IPS-20b (cell line): ENCODE measurements at regions not wholly inside any gene's neighbourhood (a gene's known extent, or its start where the extent isn't known, plus 50 kb on each side); places are given as distances from the start of the nearest gene placed in this dataset.

Experiments used
- H3K27ac ChIP-seq: one replicate; pipeline ENCODE4 v1.5.1; 2013; ENCODE audit warnings: low read length
- H3K27me3 ChIP-seq: 2 replicates; pipeline ENCODE4 v1.6.1; 2013; ENCODE audit warnings: mild to moderate bottlenecking, low read length, inconsistent platforms; ENCODE audit not compliant: insufficient read depth
- H3K36me3 ChIP-seq: 2 replicates; pipeline ENCODE4 v1.6.1; 2013; ENCODE audit warnings: low read depth, mild to moderate bottlenecking, inconsistent platforms, low read length, moderate library complexity; ENCODE audit not compliant: insufficient read depth
- H3K4me1 ChIP-seq: 2 replicates; pipeline ENCODE4 v1.6.1; 2013; ENCODE audit warnings: mild to moderate bottlenecking, control low read depth, inconsistent platforms, low read length, moderate library complexity; ENCODE audit not compliant: insufficient read depth
- H3K4me3 ChIP-seq: 2 replicates; pipeline ENCODE4 v1.5.1; 2013; ENCODE audit warnings: mild to moderate bottlenecking, low read length, inconsistent platforms
- H3K9ac ChIP-seq: 2 replicates; pipeline ENCODE4 v1.6.1; 2013; ENCODE audit warnings: low read depth, mild to moderate bottlenecking, inconsistent platforms, low read length, moderate library complexity
- H3K9me3 ChIP-seq: 2 replicates; pipeline ENCODE4 v1.6.1; 2013; ENCODE audit warnings: mild to moderate bottlenecking, low read depth, low read length, inconsistent platforms; ENCODE audit not compliant: insufficient read depth

- Histone ChIP-seq H3K27ac (no peak overlapping the region), H3K36me3 (no peaks in the 10 kb centered on the region), H3K27me3 (no peaks in the 10 kb centered on the region), H3K4me1 (no peaks in the 10 kb centered on the region; the same call in 1 of the 2 replicates), H3K9me3 (no peaks in the 10 kb centered on the region), H3K9ac (no peak overlapping the region), H3K4me3 (no peak overlapping the region)
Observed at GRCh38 chr10:109430799-109431198, 492.5 kb downstream of the XPNPEP1 start.

DNA sequence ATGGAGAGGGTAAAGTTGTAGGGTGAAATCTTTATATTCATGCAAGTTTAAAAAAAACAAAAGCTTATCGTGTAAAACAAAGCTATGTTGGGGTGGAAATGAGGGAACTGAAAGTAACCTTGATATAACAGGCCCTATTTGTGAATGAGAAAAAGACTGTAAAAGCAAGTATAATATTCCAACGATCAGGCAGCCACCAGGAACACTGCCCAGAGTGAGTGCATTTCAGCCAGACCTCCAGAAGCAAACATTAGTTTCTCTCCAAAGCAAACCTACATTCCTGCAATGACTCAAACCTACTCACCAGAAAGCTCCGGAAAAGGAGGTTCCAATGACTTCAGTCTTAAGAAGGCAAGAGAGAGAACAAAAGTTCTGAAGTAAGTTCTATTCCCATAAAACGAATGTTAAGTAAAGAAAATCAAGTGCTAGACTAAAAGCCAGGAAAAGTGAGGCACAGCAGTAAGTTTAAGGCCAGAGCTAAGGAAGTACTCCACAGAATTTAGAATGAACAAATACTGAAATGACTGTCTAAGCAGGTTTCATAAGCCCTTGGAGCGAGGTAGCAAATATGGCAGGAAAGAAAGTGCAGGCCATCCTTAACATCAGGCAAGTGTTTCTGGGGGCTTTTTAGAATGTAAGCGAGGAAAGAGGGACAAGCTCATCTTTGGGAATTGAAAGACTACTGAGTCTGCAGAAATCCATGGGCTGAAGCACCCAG lies 493.1 kb downstream of the XPNPEP1 start:
- Histone ChIP-seq H3K9ac (no peak overlapping the region), H3K27me3 (no peaks in the 10 kb centered on the region), H3K27ac (no peak overlapping the region), H3K4me1 (no peaks in the 10 kb centered on the region; the same call in 1 of the 2 replicates), H3K9me3 (no peaks in the 10 kb centered on the region), H3K4me3 (no peak overlapping the region), H3K36me3 (no peaks in the 10 kb centered on the region)

DNA sequence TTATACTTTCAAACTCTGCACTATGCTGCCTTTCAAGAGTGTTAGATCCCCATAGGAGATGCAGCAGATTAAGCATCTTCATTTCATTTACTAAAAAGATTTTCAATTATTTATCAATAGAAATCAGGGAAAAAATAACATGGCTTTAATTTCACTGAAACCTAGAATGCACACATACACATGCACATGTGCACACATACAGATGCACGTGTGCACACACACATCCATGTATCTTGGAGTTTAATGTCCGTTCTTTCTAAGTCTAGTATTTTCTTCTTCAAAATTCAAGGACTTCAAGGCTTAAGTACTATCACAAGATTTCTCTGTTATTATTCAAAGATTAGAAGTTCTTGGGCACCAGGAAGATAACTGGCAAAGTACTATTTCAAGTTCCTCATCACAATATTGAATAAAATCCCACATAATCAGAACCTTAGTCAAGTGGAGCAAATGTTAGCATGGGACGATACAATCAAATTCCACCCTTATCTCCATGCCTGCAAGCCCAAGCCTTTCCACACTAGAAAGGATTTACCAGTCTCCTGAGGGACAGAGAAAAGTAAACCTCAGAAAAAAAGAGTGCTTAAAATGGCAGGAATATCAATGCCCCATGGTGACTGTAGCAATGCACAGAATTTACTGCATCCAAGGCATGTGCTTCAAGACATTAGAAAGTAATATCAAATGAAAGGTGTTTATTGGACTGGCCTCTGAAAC lies 494.4 kb downstream of the XPNPEP1 start:
- Histone ChIP-seq H3K36me3 (no peaks in the 10 kb centered on the region), H3K4me3 (no peak overlapping the region), H3K27ac (no peak overlapping the region), H3K9me3 (no peaks in the 10 kb centered on the region), H3K4me1 (no peaks in the 10 kb centered on the region; the same call in 1 of the 2 replicates), H3K27me3 (no peaks in the 10 kb centered on the region), H3K9ac (no peak overlapping the region)

- no peak overlapping the region for H3K4me3 ChIP-seq
- no peaks in the 10 kb centered on the region for H3K27me3 ChIP-seq
- H3K9ac ChIP-seq, result no peak overlapping the region
- no peaks in the 10 kb centered on the region for H3K36me3 ChIP-seq
- no peak overlapping the region for H3K27ac ChIP-seq
- H3K9me3 ChIP-seq, result no peaks in the 10 kb centered on the region
- no peaks in the 10 kb centered on the region; the same call in 1 of the 2 replicates for H3K4me1 ChIP-seq
Observed at GRCh38 chr10:109427411-109427810, 495.9 kb downstream of the XPNPEP1 start.

DNA sequence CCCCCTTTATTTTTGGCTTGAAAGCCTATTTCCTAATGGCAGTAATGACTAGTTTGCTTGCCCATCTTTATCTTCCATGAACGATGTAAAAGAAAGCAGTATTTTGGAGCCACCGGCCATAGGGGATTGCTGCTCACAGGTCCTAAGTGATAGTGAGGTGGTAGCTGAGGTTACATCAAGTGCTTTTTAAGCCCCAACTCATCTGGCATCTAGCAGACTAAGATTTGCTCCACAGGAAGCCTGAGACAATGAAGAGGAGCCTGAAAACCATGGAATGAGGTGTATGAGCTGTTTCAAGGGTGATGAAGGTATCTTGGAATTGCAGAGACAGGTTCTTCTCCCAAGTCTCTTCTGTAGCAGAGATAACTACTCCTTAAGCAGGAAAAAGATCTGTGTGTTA lies 496.3 kb downstream of the XPNPEP1 start:
- no peak overlapping the region for H3K27ac ChIP-seq
- no peaks in the 10 kb centered on the region; the same call in 1 of the 2 replicates for H3K4me1 ChIP-seq
- H3K27me3 ChIP-seq, result no peaks in the 10 kb centered on the region
- no peaks in the 10 kb centered on the region for H3K36me3 ChIP-seq
- no peak overlapping the region for H3K9ac ChIP-seq
- H3K4me3 ChIP-seq, result no peak overlapping the region
- no peaks in the 10 kb centered on the region for H3K9me3 ChIP-seq

DNA sequence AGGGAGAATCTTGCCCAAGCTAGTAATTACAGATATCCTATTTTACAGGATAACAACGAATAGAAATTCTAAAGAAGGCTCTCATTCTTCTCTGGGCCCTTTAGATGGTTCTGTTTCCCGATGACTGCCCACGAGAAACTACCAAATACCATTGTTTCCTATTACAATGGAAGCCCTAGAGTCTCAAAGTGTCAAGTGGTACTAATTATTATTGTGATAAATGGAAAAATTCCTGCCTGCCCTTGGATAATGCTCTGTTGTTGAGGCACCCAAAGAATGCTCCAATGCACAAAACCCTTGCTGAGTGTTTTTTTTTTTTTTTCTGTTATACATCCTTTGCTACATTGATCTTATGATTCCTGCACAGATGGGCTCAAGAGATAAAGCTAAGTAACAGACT lies 504.5 kb downstream of the XPNPEP1 start:
- Histone ChIP-seq H3K27me3 (no peaks in the 10 kb centered on the region), H3K9me3 (no peaks in the 10 kb centered on the region), H3K9ac (no peak overlapping the region), H3K4me1 (peaks cover 4% of the 10 kb centered on the region; the same call in 1 of the 2 replicates), H3K4me3 (no peak overlapping the region), H3K27ac (no peak overlapping the region), H3K36me3 (no peaks in the 10 kb centered on the region)

GRCh38 chr10:109417803-109418202 lies 505.5 kb downstream of the XPNPEP1 start:
- H3K9ac ChIP-seq, result no peak overlapping the region
- H3K36me3 ChIP-seq, result no peaks in the 10 kb centered on the region
- no peaks in the 10 kb centered on the region for H3K9me3 ChIP-seq
- H3K27me3 ChIP-seq, result no peaks in the 10 kb centered on the region
- H3K4me3 ChIP-seq, result no peak overlapping the region
- H3K4me1 ChIP-seq, result peaks cover 4% of the 10 kb centered on the region; the same call in 1 of the 2 replicates
- no peak overlapping the region for H3K27ac ChIP-seq

- Histone ChIP-seq H3K36me3 (no peaks in the 10 kb centered on the region), H3K9me3 (no peaks in the 10 kb centered on the region), H3K4me3 (no peak overlapping the region), H3K4me1 (no peaks in the 10 kb centered on the region), H3K27me3 (no peaks in the 10 kb centered on the region), H3K9ac (no peak overlapping the region), H3K27ac (no peak overlapping the region)
Observed at GRCh38 chr10:109412353-109412752, 511.0 kb downstream of the XPNPEP1 start.

DNA sequence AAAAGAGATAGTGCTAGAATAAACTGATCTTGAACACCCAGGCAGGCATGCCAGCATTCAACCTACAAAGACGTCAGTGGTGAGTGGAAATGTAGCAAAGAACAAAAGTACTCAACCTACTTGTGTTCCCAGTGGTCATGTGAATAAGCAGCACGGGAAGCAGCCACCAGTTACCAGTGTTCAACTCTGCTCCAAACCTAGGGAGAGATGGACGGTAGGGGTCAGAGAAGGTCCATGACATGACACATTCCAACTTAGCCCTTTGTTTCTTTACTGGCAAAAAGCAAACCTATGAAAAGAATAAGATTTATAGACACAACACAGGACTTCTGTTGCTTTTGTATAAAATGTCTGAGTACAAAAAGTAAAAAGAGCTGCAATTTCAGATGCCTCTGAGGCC lies 511.4 kb downstream of the XPNPEP1 start:
- Histone ChIP-seq H3K9ac (no peak overlapping the region), H3K9me3 (no peaks in the 10 kb centered on the region), H3K4me1 (no peaks in the 10 kb centered on the region), H3K36me3 (no peaks in the 10 kb centered on the region), H3K4me3 (no peak overlapping the region), H3K27me3 (no peaks in the 10 kb centered on the region), H3K27ac (no peak overlapping the region)

DNA sequence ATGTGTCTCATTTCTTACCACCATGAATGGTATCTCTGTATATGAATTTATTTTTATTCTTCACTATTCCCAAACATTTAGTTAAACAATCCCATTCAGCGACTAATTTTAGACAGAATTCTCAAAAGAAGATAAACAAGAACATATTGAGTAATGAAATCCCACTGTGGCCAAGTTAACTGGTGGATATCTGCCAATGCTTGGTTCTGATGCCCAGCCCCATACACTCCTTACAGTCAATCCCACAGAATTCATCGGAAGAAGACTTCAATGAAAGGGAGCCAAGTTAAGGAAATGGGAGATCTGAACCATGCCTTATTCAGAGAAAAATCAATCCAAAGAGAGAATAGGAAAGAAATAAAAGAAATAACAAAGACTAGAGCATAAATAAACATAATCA lies 518.0 kb downstream of the XPNPEP1 start:
- Histone ChIP-seq H3K4me1 (no peaks in the 10 kb centered on the region), H3K27me3 (no peaks in the 10 kb centered on the region), H3K4me3 (no peak overlapping the region), H3K9ac (no peak overlapping the region), H3K27ac (no peak overlapping the region), H3K9me3 (no peaks in the 10 kb centered on the region), H3K36me3 (no peaks in the 10 kb centered on the region)

DNA sequence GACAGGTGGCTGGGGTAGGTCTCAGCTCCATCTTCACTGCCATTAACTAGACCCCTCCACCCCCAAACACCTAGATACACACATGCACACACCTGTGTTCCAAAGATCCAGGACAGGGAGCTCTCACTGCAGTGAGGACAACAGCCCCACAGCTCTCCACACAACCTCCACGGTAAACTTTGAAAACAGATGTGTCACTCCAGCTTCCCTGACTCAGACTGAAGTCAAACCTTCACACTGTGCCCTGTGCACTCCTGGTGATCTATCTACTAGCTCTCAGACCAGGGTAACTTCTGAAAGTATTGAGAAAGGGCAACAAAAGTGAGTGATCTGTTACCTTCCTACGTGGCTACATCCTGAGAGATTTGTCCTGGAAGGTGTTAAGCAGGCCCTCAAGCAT lies 519.8 kb downstream of the XPNPEP1 start:
- H3K4me1 ChIP-seq, result no peaks in the 10 kb centered on the region
- no peaks in the 10 kb centered on the region for H3K9me3 ChIP-seq
- H3K27ac ChIP-seq, result no peak overlapping the region
- H3K9ac ChIP-seq, result no peak overlapping the region
- no peaks in the 10 kb centered on the region for H3K36me3 ChIP-seq
- no peaks in the 10 kb centered on the region for H3K27me3 ChIP-seq
- no peak overlapping the region for H3K4me3 ChIP-seq

GRCh38 chr10:109393425-109393824 lies 529.9 kb downstream of the XPNPEP1 start:
- Histone ChIP-seq H3K27me3 (no peaks in the 10 kb centered on the region), H3K36me3 (no peaks in the 10 kb centered on the region), H3K27ac (no peak overlapping the region), H3K9me3 (no peaks in the 10 kb centered on the region), H3K4me3 (peak overlapping the region; percentile 30; the same call in 1 of the 2 replicates), H3K4me1 (peaks cover 8% of the 10 kb centered on the region; the same call in 1 of the 2 replicates), H3K9ac (no peak overlapping the region)
